RWPE2 (cell line): ENCODE measurements at regions not wholly inside any gene's neighbourhood (a gene's known extent, or its start where the extent isn't known, plus 50 kb on each side); places are given as distances from the start of the nearest gene placed in this dataset.

ENCODE experiments used
- ATAC-seq: fragments of 200-7000 bp; cut with Tn5 transposase; 3 replicates; pipeline ENCODE4 v1.9.1; 2021; ENCODE audit warnings: low read depth
- DNase-seq: peaks from one replicate; pipeline ENCODE4 v3.0.0-alpha.2; 2020; ENCODE audit warnings: low spot score
- H3K27ac ChIP-seq: fragments of 450-650 bp; 2 replicates; pipeline ENCODE4 v1.5.1; 2017; ENCODE audit warnings: mild to moderate bottlenecking; ENCODE audit not compliant: poor library complexity, severe bottlenecking
- H3K27me3 ChIP-seq: fragments of 250-450 bp; sonication (Bioruptor Pico); 2 replicates; pipeline ENCODE4 v1.5.1; 2021; ENCODE audit warnings: mild to moderate bottlenecking, moderate library complexity; ENCODE audit not compliant: insufficient read depth, poor library complexity, severe bottlenecking
- H3K36me3 ChIP-seq: fragments of 250-450 bp; sonication (Bioruptor Pico); 2 replicates; pipeline ENCODE4 v1.5.1; 2020; ENCODE audit warnings: low read depth, mild to moderate bottlenecking, moderate library complexity
- H3K4me1 ChIP-seq: fragments of 250-450 bp; sonication (Bioruptor Pico); 2 replicates; pipeline ENCODE4 v1.5.1; 2021; ENCODE audit warnings: mild to moderate bottlenecking, moderate library complexity; ENCODE audit not compliant: insufficient read depth, poor library complexity, severe bottlenecking
- H3K4me3 ChIP-seq: fragments of 250-450 bp; sonication (Bioruptor Pico); 2 replicates; pipeline ENCODE4 v1.5.1; 2021; ENCODE audit warnings: mild to moderate bottlenecking, moderate library complexity; ENCODE audit not compliant: severe bottlenecking
- H3K9me3 ChIP-seq: fragments of 250-450 bp; sonication (Bioruptor Pico); 2 replicates; pipeline ENCODE4 v1.5.1; 2021; ENCODE audit warnings: mild to moderate bottlenecking, moderate library complexity; ENCODE audit not compliant: severe bottlenecking
- CTCF ChIP-seq: fragments of 450-650 bp; IDR thresholded peaks from one replicate; pipeline ENCODE4 v1.5.1; 2017; ENCODE audit warnings: mild to moderate bottlenecking, moderate library complexity; ENCODE audit not compliant: poor library complexity, severe bottlenecking

DNA sequence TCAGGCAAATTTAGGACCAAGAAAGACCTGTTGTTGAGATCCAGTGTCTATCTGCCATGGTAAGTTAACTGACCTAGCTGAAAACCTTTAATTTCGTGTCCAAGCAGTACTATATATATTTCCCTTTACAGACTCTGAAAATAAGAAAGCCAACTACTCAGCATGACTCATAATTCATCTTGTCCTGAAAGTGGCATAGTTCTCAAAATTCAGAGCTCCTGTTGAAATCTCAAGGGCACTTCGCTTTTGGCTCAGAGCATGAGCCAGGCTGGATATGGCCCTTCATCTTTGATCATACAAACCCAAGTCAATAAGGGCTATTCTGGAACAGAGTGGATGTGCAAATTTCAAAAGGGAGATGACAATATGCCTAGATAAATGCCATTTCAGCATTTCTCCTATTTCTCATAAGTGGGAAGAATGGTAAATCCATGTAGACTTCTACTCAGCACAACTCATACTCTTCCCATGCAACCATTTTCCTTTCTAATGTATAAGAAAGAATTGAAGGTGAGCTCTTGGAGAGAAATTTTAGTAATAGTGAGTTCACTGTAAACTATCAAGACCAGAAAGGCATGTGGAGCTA is 567.9 kb upstream of the DAB2 start:
- no peak for TF ChIP-seq CTCF
- ATAC-seq (no peak), DNase-seq (no peak)
- no peaks in the 10 kb centered on the region for H3K4me1 ChIP-seq
- no peak overlapping the region for H3K27ac ChIP-seq
- no peaks in the 10 kb centered on the region for H3K27me3 ChIP-seq
- H3K36me3 ChIP-seq, result no peaks in the 10 kb centered on the region
- no peak overlapping the region for H3K4me3 ChIP-seq
- peaks cover 6% of the 10 kb centered on the region for H3K9me3 ChIP-seq

DNA sequence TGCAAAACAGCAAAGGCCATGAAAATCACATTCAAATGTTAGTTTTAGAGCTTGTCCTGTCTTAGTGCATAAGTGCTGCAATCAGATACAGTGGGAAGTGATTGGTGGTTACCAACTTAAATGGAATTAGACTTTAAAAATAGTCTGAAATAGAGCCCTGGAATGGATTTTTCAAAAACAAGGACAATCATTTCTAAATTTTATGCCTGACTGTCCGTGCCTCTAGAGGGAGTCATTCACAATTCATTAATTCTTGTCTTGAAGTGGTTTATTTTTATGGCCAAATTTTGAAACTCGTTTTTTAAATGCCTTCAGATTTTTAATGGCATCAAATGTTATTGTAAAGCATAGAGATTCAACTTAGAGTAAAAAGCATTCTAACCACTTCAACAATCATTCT is 561.8 kb upstream of the DAB2 start:
- Histone ChIP-seq H3K27me3 (no peaks in the 10 kb centered on the region), H3K4me3 (no peak overlapping the region), H3K9me3 (no peaks in the 10 kb centered on the region), H3K4me1 (no peaks in the 10 kb centered on the region), H3K36me3 (no peaks in the 10 kb centered on the region), H3K27ac (no peak overlapping the region)
- ATAC-seq, result no peak
- peak; percentile 13 for TF ChIP-seq CTCF
- DNase-seq, result no peak

- Histone ChIP-seq H3K36me3 (no peaks in the 10 kb centered on the region), H3K4me3 (no peak overlapping the region), H3K4me1 (no peaks in the 10 kb centered on the region), H3K27ac (no peak overlapping the region), H3K9me3 (no peaks in the 10 kb centered on the region), H3K27me3 (no peaks in the 10 kb centered on the region)
- DNase-seq (no peak), ATAC-seq (no peak)
- no peak for TF ChIP-seq CTCF
These were observed 555.3 kb upstream of the DAB2 start for GRCh38 chr5:39980056-39980455.

- Histone ChIP-seq H3K4me3 (no peak overlapping the region), H3K4me1 (no peaks in the 10 kb centered on the region), H3K27me3 (no peaks in the 10 kb centered on the region), H3K27ac (no peak overlapping the region), H3K36me3 (no peaks in the 10 kb centered on the region), H3K9me3 (no peaks in the 10 kb centered on the region)
- TF ChIP-seq CTCF, result no peak
- no peak for ATAC-seq
- no peak for DNase-seq
These were observed 552.4 kb upstream of the DAB2 start for GRCh38 chr5:39977066-39977655.

GRCh38 chr5:39970117-39970798 is 545.5 kb upstream of the DAB2 start:
- TF ChIP-seq CTCF, result no peak
- Histone ChIP-seq H3K4me3 (no peak overlapping the region), H3K9me3 (no peaks in the 10 kb centered on the region), H3K27ac (no peak overlapping the region), H3K36me3 (no peaks in the 10 kb centered on the region), H3K27me3 (no peaks in the 10 kb centered on the region), H3K4me1 (no peaks in the 10 kb centered on the region)
- ATAC-seq (no peak), DNase-seq (no peak)
